ENCODE measurements at regions not wholly inside any gene's neighbourhood (a gene's known extent, or its start where the extent isn't known, plus 50 kb on each side); places are given as distances from the start of the nearest gene placed in this dataset.

DNA sequence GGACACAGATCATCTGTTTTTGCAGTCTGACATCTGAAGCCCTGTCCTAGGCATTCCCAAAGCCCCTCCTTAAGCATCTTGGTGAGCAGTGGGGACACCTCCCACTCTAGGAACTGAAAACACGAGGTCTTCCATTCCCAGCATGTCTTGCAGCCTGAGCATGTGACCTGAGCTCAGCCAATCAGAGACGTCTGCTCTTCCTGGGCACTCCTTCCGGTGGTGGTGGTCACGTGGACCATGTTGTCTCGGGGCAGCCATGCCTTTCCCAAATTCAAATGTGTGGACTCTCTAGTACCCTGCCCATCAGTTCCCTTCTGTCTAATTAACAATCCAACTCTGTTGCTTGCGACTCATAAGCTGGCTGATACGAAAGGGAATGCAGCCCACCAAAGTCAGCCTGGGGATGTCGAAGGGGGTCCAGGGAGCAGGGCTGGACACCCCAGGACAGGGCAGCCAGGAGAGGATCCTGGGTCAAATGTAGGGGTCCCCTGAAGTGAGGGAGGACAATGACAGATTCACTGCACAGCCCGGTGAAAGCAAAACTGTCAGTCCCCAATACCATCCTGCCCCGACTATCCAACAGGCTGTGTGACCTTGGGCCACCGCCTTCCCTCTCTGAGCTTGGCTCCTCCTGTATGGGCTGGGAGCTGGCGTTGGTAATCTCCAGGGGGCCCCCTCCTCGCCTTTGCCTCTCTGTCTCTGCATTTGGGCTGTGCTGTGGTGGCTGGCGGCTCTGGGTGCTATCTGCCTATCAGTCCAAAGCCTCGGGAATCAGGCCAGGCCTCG, 57.4 kb upstream of the BAIAP2L1 start:
- no peaks in the 10 kb centered on the region for H3K27me3 ChIP-seq (ENCODE audit: control insufficient read depth in 3 of 3, insufficient read depth in 3 of 3, low read length in 2 of 3)
- DNase-seq: no peak
- no peaks in the 10 kb centered on the region for H3K36me3 ChIP-seq (ENCODE audit: control insufficient read depth in 4 of 4, insufficient read depth in 4 of 4, low read length in 4 of 4)
- H3K4me3 ChIP-seq: no peak overlapping the region
- no peak overlapping the region for H3K9ac ChIP-seq (ENCODE audit: insufficient read depth in 1 of 2, low read length in 2 of 2)
- WGBS, 2 donors: 82 to 85% methylated on average over 16 of the region's 16 CpGs
- ATAC-seq (ENCODE audit: insufficient read depth, low FRiP score): no peak
- no peaks in the 10 kb centered on the region for H3K4me1 ChIP-seq (ENCODE audit: control insufficient read depth in 5 of 5, insufficient read depth in 5 of 5, low read length in 5 of 5)
- TF ChIP-seq, protein P1, sequence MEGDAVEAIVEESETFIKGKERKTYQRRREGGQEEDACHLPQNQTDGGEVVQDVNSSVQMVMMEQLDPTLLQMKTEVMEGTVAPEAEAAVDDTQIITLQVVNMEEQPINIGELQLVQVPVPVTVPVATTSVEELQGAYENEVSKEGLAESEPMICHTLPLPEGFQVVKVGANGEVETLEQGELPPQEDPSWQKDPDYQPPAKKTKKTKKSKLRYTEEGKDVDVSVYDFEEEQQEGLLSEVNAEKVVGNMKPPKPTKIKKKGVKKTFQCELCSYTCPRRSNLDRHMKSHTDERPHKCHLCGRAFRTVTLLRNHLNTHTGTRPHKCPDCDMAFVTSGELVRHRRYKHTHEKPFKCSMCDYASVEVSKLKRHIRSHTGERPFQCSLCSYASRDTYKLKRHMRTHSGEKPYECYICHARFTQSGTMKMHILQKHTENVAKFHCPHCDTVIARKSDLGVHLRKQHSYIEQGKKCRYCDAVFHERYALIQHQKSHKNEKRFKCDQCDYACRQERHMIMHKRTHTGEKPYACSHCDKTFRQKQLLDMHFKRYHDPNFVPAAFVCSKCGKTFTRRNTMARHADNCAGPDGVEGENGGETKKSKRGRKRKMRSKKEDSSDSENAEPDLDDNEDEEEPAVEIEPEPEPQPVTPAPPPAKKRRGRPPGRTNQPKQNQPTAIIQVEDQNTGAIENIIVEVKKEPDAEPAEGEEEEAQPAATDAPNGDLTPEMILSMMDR (IDR thresholded peaks at IDR 0.05; ENCODE audit: control extremely low read depth, extremely low read depth): no peak
- H3K27ac ChIP-seq (ENCODE audit: low read depth in 1 of 2, low read length in 1 of 2): no peak overlapping the region
- peaks cover 0 to 1% (median 0%) of the 10 kb centered on the region in 4 donors for H3K9me3 ChIP-seq (ENCODE audit: control insufficient read depth in 4 of 4, insufficient read depth in 3 of 4, low read length in 3 of 4)

GRCh38 chr7:98456866-98457265, 56.0 kb upstream of the BAIAP2L1 start:
- 83 to 92% methylated on average over 6 of the region's 6 CpGs for WGBS, 2 donors
- TF ChIP-seq, protein P1 (IDR thresholded peaks at IDR 0.05; ENCODE audit: control extremely low read depth, extremely low read depth): no peak
- no peak for ATAC-seq (ENCODE audit: insufficient read depth, low FRiP score)
- Histone ChIP-seq H3K27me3 (ENCODE audit: control insufficient read depth in 3 of 3, insufficient read depth in 3 of 3, low read length in 2 of 3) (no peaks in the 10 kb centered on the region), H3K36me3 (ENCODE audit: control insufficient read depth in 4 of 4, insufficient read depth in 4 of 4, low read length in 4 of 4) (no peaks in the 10 kb centered on the region), H3K4me1 (ENCODE audit: control insufficient read depth in 5 of 5, insufficient read depth in 5 of 5, low read length in 5 of 5) (no peaks in the 10 kb centered on the region), H3K9me3 (ENCODE audit: control insufficient read depth in 4 of 4, insufficient read depth in 3 of 4, low read length in 3 of 4) (peaks cover 0 to 7% (median 0%) of the 10 kb centered on the region in 4 donors), H3K27ac (ENCODE audit: low read depth in 1 of 2, low read length in 1 of 2) (no peak overlapping the region), H3K4me3 (no peak overlapping the region), H3K9ac (ENCODE audit: insufficient read depth in 1 of 2, low read length in 2 of 2) (peak overlapping the region in 1 of 2 donors; percentile 20)
- no peak for DNase-seq

GRCh38 chr7:98452791-98453190, 51.9 kb upstream of the BAIAP2L1 start:
- H3K9me3 ChIP-seq (ENCODE audit: control insufficient read depth in 4 of 4, insufficient read depth in 3 of 4, low read length in 3 of 4): peaks cover 0 to 7% (median 0%) of the 10 kb centered on the region in 4 donors
- 94 to 95% methylated on average over 9 of the region's 9 CpGs for WGBS, 2 donors
- H3K27ac ChIP-seq (ENCODE audit: low read depth in 1 of 2, low read length in 1 of 2): no peak overlapping the region
- TF ChIP-seq, protein P1 (IDR thresholded peaks at IDR 0.05; ENCODE audit: control extremely low read depth, extremely low read depth): no peak
- no peaks in the 10 kb centered on the region for H3K4me1 ChIP-seq (ENCODE audit: control insufficient read depth in 5 of 5, insufficient read depth in 5 of 5, low read length in 5 of 5)
- H3K4me3 ChIP-seq: no peak overlapping the region
- H3K36me3 ChIP-seq (ENCODE audit: control insufficient read depth in 4 of 4, insufficient read depth in 4 of 4, low read length in 4 of 4): no peaks in the 10 kb centered on the region
- DNase-seq: no peak
- no peak for ATAC-seq (ENCODE audit: insufficient read depth, low FRiP score)
- H3K27me3 ChIP-seq (ENCODE audit: control insufficient read depth in 3 of 3, insufficient read depth in 3 of 3, low read length in 2 of 3): no peaks in the 10 kb centered on the region
- H3K9ac ChIP-seq (ENCODE audit: insufficient read depth in 1 of 2, low read length in 2 of 2): no peak overlapping the region
